Thymus (tissue), 11 donors: ENCODE measurements at regions not wholly inside any gene's neighbourhood (a gene's known extent, or its start where the extent isn't known, plus 50 kb on each side); places are given as distances from the start of the nearest gene placed in this dataset.

Source experiments
- DNase-seq, 9 donors: peaks; one replicate each; pipeline ENCODE4 v3.0.0-alpha.2; 2013; ENCODE audit warnings: low spot score in 9 of 9, low read depth in 6 of 9, missing footprints in 1 of 9
- H3K27ac ChIP-seq, 2 donors: one replicate each; pipeline ENCODE4 v1.5.1; 2013; ENCODE audit warnings: control low read depth in 1 of 2, low read depth in 1 of 2, low read length in 1 of 2, mild to moderate bottlenecking in 1 of 2, moderate library complexity in 1 of 2
- H3K27me3 ChIP-seq, 2 donors: one replicate each; pipeline ENCODE4 v1.5.1; 2013; ENCODE audit warnings: low read length in 1 of 2; ENCODE audit not compliant: control insufficient read depth in 2 of 2, insufficient read depth in 1 of 2
- H3K36me3 ChIP-seq, 2 donors: one replicate each; pipeline ENCODE4 v1.5.1; 2013; ENCODE audit warnings: low read length in 1 of 2, mild to moderate bottlenecking in 1 of 2, moderate library complexity in 1 of 2; ENCODE audit not compliant: control insufficient read depth in 2 of 2, insufficient read depth in 2 of 2
- H3K4me1 ChIP-seq, 2 donors: one replicate each; pipeline ENCODE4 v1.5.1; 2013; ENCODE audit warnings: low read length in 2 of 2; ENCODE audit not compliant: control insufficient read depth in 2 of 2, insufficient read depth in 2 of 2
- H3K4me3 ChIP-seq, 2 donors: one replicate each; pipeline ENCODE4 v1.5.1; 2013; ENCODE audit warnings: low read length in 2 of 2, control low read depth in 1 of 2, mild to moderate bottlenecking in 1 of 2
- H3K9me3 ChIP-seq, 2 donors: one replicate each; pipeline ENCODE4 v1.5.1; 2013; ENCODE audit warnings: low read length in 1 of 2, mild to moderate bottlenecking in 1 of 2; ENCODE audit not compliant: control insufficient read depth in 2 of 2, insufficient read depth in 1 of 2
- WGBS: extraction: QIAGEN DNeasy Blood & Tissue Kit; methylation state at CpG from one replicate; pipeline ENCODE4 v1.1.7; 2013; 5-methylcytosine and 5-hydroxymethylcytosine counted together
- donor health status: healthy.

- Histone ChIP-seq H3K36me3 (no peaks in the 10 kb centered on the region), H3K4me3 (no peak overlapping the region), H3K4me1 (no peaks in the 10 kb centered on the region), H3K27ac (no peak overlapping the region), H3K27me3 (no peaks in the 10 kb centered on the region), H3K9me3 (no peaks in the 10 kb centered on the region)
- no peak for DNase-seq
- WGBS: 94% methylated on average over 18 of the region's 18 CpGs
Observed at GRCh38 chr7:91396-92175, 100.8 kb upstream of the FAM20C start.

DNA sequence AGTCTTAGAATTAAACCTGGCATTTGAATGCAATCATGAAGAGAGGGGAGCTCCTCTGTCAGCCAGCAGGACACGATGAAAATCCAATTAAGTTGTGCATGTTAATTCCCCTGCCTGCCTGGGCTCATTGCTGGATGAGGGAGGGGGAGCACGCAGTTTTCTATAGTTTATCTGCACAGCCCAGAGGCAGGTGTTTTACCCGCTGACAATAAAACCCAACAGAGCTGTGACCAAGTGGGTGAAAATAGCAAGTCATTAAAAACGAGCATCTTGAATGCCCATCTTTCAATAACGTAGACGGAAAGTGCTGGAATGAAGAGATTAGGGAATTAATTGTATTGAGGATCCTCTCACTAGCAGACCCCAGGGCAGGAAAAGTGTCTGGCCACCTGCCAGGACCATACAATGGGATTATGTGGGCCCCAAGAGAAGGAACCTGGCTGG lies 100.1 kb upstream of the FAM20C start:
- 85% methylated on average over 6 of the region's 6 CpGs for WGBS

GRCh38 chr7:92888-93672 lies 99.3 kb upstream of the FAM20C start:
- H3K4me3 ChIP-seq: no peak overlapping the region
- H3K36me3 ChIP-seq: no peaks in the 10 kb centered on the region
- 94% methylated on average over 27 of the region's 27 CpGs for WGBS
- DNase-seq: no peak
- no peaks in the 10 kb centered on the region for H3K27me3 ChIP-seq
- H3K9me3 ChIP-seq: no peaks in the 10 kb centered on the region
- no peak overlapping the region for H3K27ac ChIP-seq
- no peaks in the 10 kb centered on the region for H3K4me1 ChIP-seq

More for the DNA sequence above, 100.1 kb upstream of the FAM20C start:
- Histone ChIP-seq H3K9me3 (no peaks in the 10 kb centered on the region), H3K4me3 (no peak overlapping the region), H3K4me1 (no peaks in the 10 kb centered on the region), H3K27me3 (no peaks in the 10 kb centered on the region), H3K36me3 (no peaks in the 10 kb centered on the region), H3K27ac (no peak overlapping the region)
- no peak for DNase-seq

- WGBS: 96% methylated on average over 6 of the region's 6 CpGs
- no peaks in the 10 kb centered on the region for H3K36me3 ChIP-seq
- no peak for DNase-seq
- no peaks in the 10 kb centered on the region for H3K4me1 ChIP-seq
- no peaks in the 10 kb centered on the region for H3K27me3 ChIP-seq
- H3K27ac ChIP-seq: no peak overlapping the region
- no peaks in the 10 kb centered on the region for H3K9me3 ChIP-seq
- H3K4me3 ChIP-seq: no peak overlapping the region
Observed at GRCh38 chr7:94251-94801, 98.0 kb upstream of the FAM20C start.

GRCh38 chr7:95180-95862 lies 97.0 kb upstream of the FAM20C start:
- Histone ChIP-seq H3K4me1 (no peaks in the 10 kb centered on the region), H3K4me3 (no peak overlapping the region), H3K36me3 (no peaks in the 10 kb centered on the region), H3K27ac (no peak overlapping the region), H3K9me3 (no peaks in the 10 kb centered on the region), H3K27me3 (no peaks in the 10 kb centered on the region)
- WGBS: 96% methylated on average over 8 of the region's 8 CpGs
- no peak for DNase-seq

DNA sequence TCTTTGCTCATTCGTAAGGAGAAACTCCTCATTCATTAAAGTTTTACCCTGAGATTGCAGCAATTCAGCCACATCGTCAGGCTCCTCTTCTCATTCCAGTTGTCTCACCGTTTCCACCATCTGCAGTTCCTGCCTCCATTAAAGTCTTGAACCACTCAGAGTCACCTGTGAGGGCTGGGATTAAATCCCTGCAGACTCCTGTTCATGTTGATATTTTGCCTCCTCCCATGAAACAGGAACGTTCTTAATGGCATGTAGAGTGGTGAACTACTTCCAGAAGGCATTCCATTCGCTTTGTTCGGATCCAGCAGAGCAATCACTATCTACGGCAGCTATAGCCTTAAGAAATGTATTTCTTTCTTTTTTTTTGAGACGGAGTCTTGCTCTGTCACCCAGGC lies 96.5 kb upstream of the FAM20C start:
- 86% methylated on average over 8 of the region's 8 CpGs for WGBS
- H3K36me3 ChIP-seq: no peaks in the 10 kb centered on the region
- no peak overlapping the region for H3K4me3 ChIP-seq
- no peak for DNase-seq
- H3K4me1 ChIP-seq: no peaks in the 10 kb centered on the region
- H3K27ac ChIP-seq: no peak overlapping the region
- H3K9me3 ChIP-seq: no peaks in the 10 kb centered on the region
- no peaks in the 10 kb centered on the region for H3K27me3 ChIP-seq

- Histone ChIP-seq H3K4me3 (no peak overlapping the region), H3K9me3 (no peaks in the 10 kb centered on the region), H3K4me1 (no peaks in the 10 kb centered on the region), H3K36me3 (no peaks in the 10 kb centered on the region), H3K27me3 (no peaks in the 10 kb centered on the region), H3K27ac (no peak overlapping the region)
- 89% methylated on average over 6 of the region's 6 CpGs for WGBS
- no peak for DNase-seq
Observed at GRCh38 chr7:96861-97260, 95.5 kb upstream of the FAM20C start.

GRCh38 chr7:97310-97841 lies 95.0 kb upstream of the FAM20C start:
- H3K36me3 ChIP-seq: no peaks in the 10 kb centered on the region
- H3K27ac ChIP-seq: no peak overlapping the region
- no peak overlapping the region for H3K4me3 ChIP-seq
- no peaks in the 10 kb centered on the region for H3K9me3 ChIP-seq
- H3K4me1 ChIP-seq: no peaks in the 10 kb centered on the region
- 81% methylated on average over 3 of the region's 3 CpGs for WGBS
- no peak for DNase-seq
- no peaks in the 10 kb centered on the region for H3K27me3 ChIP-seq
